Trophoblast cell (in vitro differentiated cells and primary cell): ENCODE measurements at regions not wholly inside any gene's neighbourhood (a gene's known extent, or its start where the extent isn't known, plus 50 kb on each side); places are given as distances from the start of the nearest gene placed in this dataset.

ENCODE experiments used
- DNase-seq, 2 donors: peaks; one replicate each; pipeline ENCODE4 v3.0.0-alpha.2; 2016
- H2AFZ ChIP-seq: 2 replicates; pipeline ENCODE4 v1.6.1; 2013; ENCODE audit warnings: low read length, moderate library complexity, mild to moderate bottlenecking; ENCODE audit not compliant: insufficient read depth, poor library complexity
- H2AK5ac ChIP-seq: 2 replicates; pipeline ENCODE4 v1.6.1; 2013; ENCODE audit warnings: mild to moderate bottlenecking, low read length
- H2BK120ac ChIP-seq: 2 replicates; pipeline ENCODE4 v1.6.1; 2013; ENCODE audit warnings: low read length, mild to moderate bottlenecking, moderate library complexity; ENCODE audit not compliant: insufficient read depth, poor library complexity
- H2BK12ac ChIP-seq: 2 replicates; pipeline ENCODE4 v1.6.1; 2013; ENCODE audit warnings: mild to moderate bottlenecking, low read length, moderate library complexity
- H2BK5ac ChIP-seq: 2 replicates; pipeline ENCODE4 v1.6.1; 2013; ENCODE audit warnings: low read length, low read depth, moderate library complexity, mild to moderate bottlenecking; ENCODE audit not compliant: poor library complexity
- H3K14ac ChIP-seq: 2 replicates; pipeline ENCODE4 v1.6.1; 2013; ENCODE audit warnings: mild to moderate bottlenecking, low read length
- H3K18ac ChIP-seq: 2 replicates; pipeline ENCODE4 v1.6.1; 2013; ENCODE audit warnings: mild to moderate bottlenecking, low read length
- H3K23ac ChIP-seq: 2 replicates; pipeline ENCODE4 v1.6.1; 2013; ENCODE audit warnings: low read length
- H3K27ac ChIP-seq: 2 replicates; pipeline ENCODE4 v1.5.1; 2013; ENCODE audit warnings: low read depth, mild to moderate bottlenecking, inconsistent platforms, low read length, moderate library complexity
- H3K27me3 ChIP-seq: 2 replicates; pipeline ENCODE4 v1.6.1; 2013; ENCODE audit warnings: inconsistent platforms, mild to moderate bottlenecking, low read length, moderate library complexity; ENCODE audit not compliant: insufficient read depth
- H3K36me3 ChIP-seq, 2 experiments: 1 replicate in 1 of 2; 2 replicates in 1 of 2; pipeline ENCODE4 v1.6.1; 2013; ENCODE audit warnings: low read length in 2 of 2, mild to moderate bottlenecking in 2 of 2, moderate library complexity in 1 of 2; ENCODE audit not compliant: insufficient read depth in 2 of 2, control insufficient read depth in 1 of 2
- H3K4ac ChIP-seq: 2 replicates; pipeline ENCODE4 v1.6.1; 2013; ENCODE audit warnings: low read depth, mild to moderate bottlenecking, low read length, moderate library complexity
- H3K4me1 ChIP-seq, 2 experiments: 1 replicate in 1 of 2; 2 replicates in 1 of 2; pipeline ENCODE4 v1.6.1; 2013; ENCODE audit warnings: low read length in 2 of 2, mild to moderate bottlenecking in 2 of 2, moderate library complexity in 1 of 2; ENCODE audit not compliant: insufficient read depth in 2 of 2, control insufficient read depth in 1 of 2
- H3K4me2 ChIP-seq: 2 replicates; pipeline ENCODE4 v1.6.1; 2013; ENCODE audit warnings: inconsistent platforms, mild to moderate bottlenecking, low read length, moderate library complexity
- H3K4me3 ChIP-seq: 2 replicates; pipeline ENCODE4 v1.5.1; 2013; ENCODE audit warnings: mild to moderate bottlenecking, low read depth, low read length, inconsistent platforms
- H3K79me1 ChIP-seq: one replicate; pipeline ENCODE4 v1.6.1; 2013; ENCODE audit warnings: low read length
- H3K79me2 ChIP-seq: 2 replicates; pipeline ENCODE4 v1.6.1; 2013; ENCODE audit warnings: low read length, mild to moderate bottlenecking; ENCODE audit not compliant: control insufficient read depth, insufficient read depth, poor library complexity
- H3K9ac ChIP-seq: 2 replicates; pipeline ENCODE4 v1.6.1; 2013; ENCODE audit warnings: mild to moderate bottlenecking, low read length
- H3K9me3 ChIP-seq: 2 replicates; pipeline ENCODE4 v1.6.1; 2013; ENCODE audit warnings: low read depth, mild to moderate bottlenecking, control low read depth, inconsistent platforms, low read length; ENCODE audit not compliant: insufficient read depth
- H4K12ac ChIP-seq: 2 replicates; pipeline ENCODE4 v1.6.1; 2013; ENCODE audit warnings: low read depth, mild to moderate bottlenecking, low read length, moderate library complexity
- H4K8ac ChIP-seq: 2 replicates; pipeline ENCODE4 v1.6.1; 2013; ENCODE audit warnings: low read depth, mild to moderate bottlenecking, low read length, moderate library complexity
- H4K91ac ChIP-seq: one replicate; pipeline ENCODE4 v1.6.1; 2013; ENCODE audit warnings: low read depth, mild to moderate bottlenecking, low read length, moderate library complexity
- WGBS: extraction: QIAGEN DNeasy Blood & Tissue Kit; methylation state at CpG from one replicate; pipeline ENCODE4 v1.1.7; 2013; ENCODE audit warnings: missing lambda C conversion rate; ENCODE audit not compliant: insufficient read length, insufficient coverage; ENCODE audit errors: extremely low coverage; 5-methylcytosine and 5-hydroxymethylcytosine counted together

DNA sequence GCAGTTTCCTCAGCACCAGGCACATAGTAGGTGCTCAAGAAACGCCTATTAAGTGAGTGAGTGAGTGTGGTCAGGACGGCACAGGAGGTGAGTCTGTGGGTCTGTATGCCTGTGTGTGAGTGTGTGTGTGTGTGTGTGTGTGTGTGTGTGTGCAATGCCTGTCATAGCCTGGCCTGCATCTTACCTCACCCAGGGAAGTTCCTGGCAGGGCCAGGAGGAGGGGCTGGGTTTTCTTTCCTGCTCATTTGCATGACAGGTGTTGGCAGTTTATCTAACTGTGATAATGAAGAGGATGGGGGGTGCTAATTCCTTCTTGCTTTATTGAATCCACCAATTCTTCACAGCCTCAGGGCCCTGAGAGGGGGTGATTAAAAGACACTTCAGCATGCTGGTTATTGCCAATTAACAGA, 146.7 kb upstream of the MLN start:
- DNase-seq: peak; percentile 67 to 73
- WGBS: no CpG with 5 or more reads among the region's 2 CpGs
- Histone ChIP-seq H3K4me1 (no peaks in the 10 kb centered on the region), H3K4ac (no peak overlapping the region), H3K9me3 (no peaks in the 10 kb centered on the region), H2AFZ (no peak overlapping the region), H3K14ac (no peak overlapping the region), H4K12ac (no peak overlapping the region), H2BK12ac (no peak overlapping the region), H3K79me2 (no peaks in the 10 kb centered on the region), H3K27ac (no peak overlapping the region), H3K4me3 (no peak overlapping the region), H3K23ac (no peak overlapping the region), H2AK5ac (no peak overlapping the region), H3K18ac (no peak overlapping the region), H4K8ac (no peak overlapping the region), H3K36me3 (no peaks in the 10 kb centered on the region), H2BK5ac (no peak overlapping the region), H3K79me1 (no peaks in the 10 kb centered on the region), H4K91ac (no peak overlapping the region), H2BK120ac (no peak overlapping the region), H3K27me3 (no peaks in the 10 kb centered on the region), H3K4me2 (no peak overlapping the region), H3K9ac (no peak overlapping the region)

DNA sequence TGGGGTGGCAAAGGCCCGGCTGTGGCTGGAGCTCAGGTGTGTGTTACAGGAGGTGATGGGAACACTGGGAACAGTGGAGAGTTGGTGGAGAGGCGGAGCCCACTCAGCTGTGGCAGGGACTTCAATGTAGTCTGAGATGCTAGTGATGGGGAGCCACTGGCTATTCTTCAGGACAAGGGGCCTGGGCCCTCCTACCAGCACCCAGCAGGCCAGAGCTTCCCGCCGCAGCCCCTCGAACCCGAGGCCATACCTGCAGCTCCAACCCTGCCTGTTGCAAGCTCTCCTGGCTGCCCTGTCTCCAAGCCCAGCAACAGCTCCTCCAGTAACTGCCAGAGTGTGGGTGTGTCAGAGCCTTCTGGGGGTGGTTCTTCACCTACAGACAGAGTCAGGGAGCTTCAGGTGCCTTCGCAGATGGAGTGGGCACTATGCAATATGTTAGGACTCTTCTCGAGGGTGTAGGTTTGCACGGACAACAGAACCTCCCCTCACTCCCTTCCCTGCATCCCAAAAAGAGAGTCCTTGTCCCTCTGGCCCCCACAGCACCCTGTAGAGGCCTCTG, 146.2 kb upstream of the MLN start:
- no peak overlapping the region for H3K9ac ChIP-seq

DNA sequence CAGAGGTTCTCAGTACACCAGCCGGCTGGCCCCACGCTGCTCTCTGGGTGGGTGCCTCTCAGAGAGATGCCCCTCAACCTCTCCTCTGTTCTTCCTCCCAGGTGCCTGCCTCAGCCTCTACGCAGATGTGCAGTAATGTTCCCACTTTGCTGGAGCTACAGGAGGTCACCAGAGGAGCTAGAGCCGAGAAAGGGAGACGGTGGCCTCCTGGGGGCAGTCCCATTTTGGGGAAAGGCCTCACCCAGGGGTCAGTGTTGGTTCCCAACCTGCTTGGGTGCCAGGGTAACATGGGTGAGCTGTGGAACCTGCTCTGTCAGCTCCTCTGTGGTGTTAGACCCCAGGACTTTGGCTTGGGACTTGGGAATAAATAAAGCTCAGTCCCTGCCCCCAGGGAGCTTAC, 145.3 kb upstream of the MLN start:
- Histone ChIP-seq H2BK12ac (no peak overlapping the region), H3K27ac (no peak overlapping the region), H3K18ac (no peak overlapping the region), H4K8ac (no peak overlapping the region), H3K4me3 (no peak overlapping the region), H3K4me1 (no peaks in the 10 kb centered on the region), H3K23ac (no peak overlapping the region), H2AFZ (no peak overlapping the region), H4K91ac (no peak overlapping the region), H3K14ac (no peak overlapping the region), H3K27me3 (no peaks in the 10 kb centered on the region), H2AK5ac (no peak overlapping the region), H2BK120ac (no peak overlapping the region), H3K9me3 (peaks cover 1% of the 10 kb centered on the region), H3K9ac (no peak overlapping the region), H4K12ac (no peak overlapping the region), H3K4ac (no peak overlapping the region), H3K79me1 (no peaks in the 10 kb centered on the region), H3K4me2 (no peak overlapping the region), H3K36me3 (no peaks in the 10 kb centered on the region), H3K79me2 (no peaks in the 10 kb centered on the region), H2BK5ac (no peak overlapping the region)
- no CpG with 5 or more reads among the region's 5 CpGs for WGBS
- no peak for DNase-seq

More for the DNA sequence above, 146.2 kb upstream of the MLN start:
- Histone ChIP-seq H3K4me1 (no peaks in the 10 kb centered on the region), H2AK5ac (no peak overlapping the region), H2BK120ac (no peak overlapping the region), H3K23ac (no peak overlapping the region), H4K8ac (no peak overlapping the region), H4K91ac (no peak overlapping the region), H3K27ac (no peak overlapping the region), H3K9me3 (no peaks in the 10 kb centered on the region), H3K36me3 (no peaks in the 10 kb centered on the region), H3K4me3 (no peak overlapping the region), H3K14ac (no peak overlapping the region), H3K79me1 (no peaks in the 10 kb centered on the region), H3K4ac (no peak overlapping the region), H2AFZ (no peak overlapping the region), H4K12ac (no peak overlapping the region), H3K4me2 (no peak overlapping the region), H3K79me2 (no peaks in the 10 kb centered on the region), H2BK5ac (no peak overlapping the region), H3K27me3 (no peaks in the 10 kb centered on the region), H2BK12ac (no peak overlapping the region), H3K18ac (no peak overlapping the region)
- no CpG with 5 or more reads among the region's 9 CpGs for WGBS
- no peak for DNase-seq

DNA sequence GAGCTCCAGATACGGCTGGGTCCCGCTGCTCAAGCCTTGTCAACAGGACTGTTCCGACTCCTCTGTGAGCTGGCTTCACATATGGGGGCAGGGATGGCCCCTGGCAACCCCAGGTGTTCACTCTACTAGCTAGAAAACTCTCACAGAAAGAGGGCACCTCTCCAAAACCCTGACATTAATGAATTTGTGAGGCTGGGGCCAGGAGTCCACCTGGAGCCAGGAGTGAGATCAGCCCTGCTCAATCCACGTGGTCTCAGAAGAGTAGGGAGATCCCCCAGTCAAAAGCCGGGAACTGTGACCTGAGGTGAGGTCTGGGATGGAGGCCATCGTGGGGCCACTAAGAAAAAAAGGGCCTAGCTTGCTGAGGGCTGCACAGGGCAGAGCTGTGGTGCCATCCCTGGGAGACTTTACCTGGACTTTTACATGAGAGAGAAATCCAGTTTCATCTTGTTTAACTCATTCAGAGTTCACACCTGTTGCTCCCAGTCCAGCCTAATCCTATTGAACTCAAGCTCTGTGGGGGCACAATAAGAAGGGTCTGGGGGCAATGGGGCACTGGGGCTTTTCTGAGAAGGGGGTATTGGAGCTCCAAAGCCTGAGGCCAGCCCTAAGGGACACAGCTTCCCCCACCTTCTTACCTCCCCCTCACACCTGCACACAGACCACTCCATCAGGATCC, 144.3 kb upstream of the MLN start:
- Histone ChIP-seq H3K23ac (no peak overlapping the region), H2BK120ac (no peak overlapping the region), H3K14ac (no peak overlapping the region), H3K36me3 (no peaks in the 10 kb centered on the region), H3K4ac (no peak overlapping the region), H3K27ac (no peak overlapping the region), H3K27me3 (no peaks in the 10 kb centered on the region), H2BK12ac (no peak overlapping the region), H4K8ac (no peak overlapping the region), H3K18ac (no peak overlapping the region), H4K12ac (no peak overlapping the region), H3K4me1 (no peaks in the 10 kb centered on the region), H3K9ac (no peak overlapping the region), H4K91ac (no peak overlapping the region), H3K4me3 (no peak overlapping the region), H3K9me3 (peaks cover 1% of the 10 kb centered on the region), H3K79me1 (no peaks in the 10 kb centered on the region), H3K79me2 (no peaks in the 10 kb centered on the region), H2BK5ac (no peak overlapping the region), H3K4me2 (no peak overlapping the region), H2AFZ (no peak overlapping the region), H2AK5ac (no peak overlapping the region)
- DNase-seq: no peak
- no CpG with 5 or more reads among the region's 6 CpGs for WGBS
